ENCODE measurements at regions not wholly inside any gene's neighbourhood (a gene's known extent, or its start where the extent isn't known, plus 50 kb on each side); places are given as distances from the start of the nearest gene placed in this dataset.

DNA sequence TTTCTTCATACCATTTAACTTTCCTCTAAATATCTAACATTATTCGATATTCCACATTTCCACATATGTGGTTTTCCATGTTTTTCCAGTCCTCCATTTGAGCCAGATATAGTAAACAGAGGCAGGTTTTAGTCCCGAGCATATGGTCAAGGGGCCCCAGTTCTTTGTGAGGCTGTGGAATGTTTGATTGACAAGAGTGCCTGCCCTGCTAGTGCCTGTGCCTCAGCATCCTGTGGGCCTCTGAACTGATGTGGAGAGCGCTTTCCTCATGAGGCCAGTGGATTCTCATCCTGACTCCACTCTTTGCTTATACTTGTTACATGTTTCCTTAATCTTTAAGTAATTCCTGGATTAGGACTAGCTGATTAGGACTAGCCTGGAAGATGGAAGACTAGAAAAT lies 58.8 kb downstream of the POM121L12 start:
- TF ChIP-seq GATA2 (IDR thresholded peaks at IDR 0.05; ENCODE audit: low read depth, low read length) (no peak), GATA3 (IDR thresholded peaks at IDR 0.05; ENCODE audit: low read depth, low read length) (no peak)

All from SH-SY5Y (cell line).